ENCODE measurements at regions not wholly inside any gene's neighbourhood (a gene's known extent, or its start where the extent isn't known, plus 50 kb on each side); places are given as distances from the start of the nearest gene placed in this dataset.

DNA sequence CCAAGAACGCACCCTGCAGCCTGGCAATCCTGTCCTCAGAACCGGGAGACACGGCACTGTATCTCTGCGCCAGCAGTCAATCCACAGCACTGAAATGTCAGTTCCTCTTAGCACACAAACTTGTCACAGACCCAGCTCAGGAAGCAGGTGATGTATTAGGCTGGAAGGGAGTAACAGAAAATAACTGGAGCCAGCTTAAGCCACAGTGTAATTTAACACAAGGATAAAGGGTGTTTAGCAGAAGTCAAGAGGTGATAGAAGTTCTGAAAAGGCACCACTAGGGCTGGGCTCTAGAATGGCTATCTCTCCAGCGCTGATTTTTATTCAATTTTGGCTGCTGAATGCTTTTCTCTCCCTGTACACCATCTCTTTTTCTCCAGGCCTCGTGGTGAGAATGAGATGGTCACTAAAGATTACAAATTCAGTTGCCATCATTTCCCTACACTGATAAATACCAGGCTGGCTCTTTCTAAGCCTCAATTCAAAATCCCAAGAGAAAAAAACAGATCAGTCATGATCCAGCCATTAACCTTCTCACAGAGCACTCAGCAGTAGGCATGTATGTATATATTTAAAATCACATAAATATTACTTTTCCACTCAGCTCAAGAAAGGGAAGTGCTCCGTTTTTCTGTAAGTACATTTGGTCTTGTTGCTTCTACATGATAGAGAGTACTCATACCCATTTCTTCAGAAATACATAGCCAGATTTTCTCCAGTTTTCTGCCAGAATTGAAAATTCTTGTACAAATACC lies 102.7 kb upstream of the PRSS1 start:
- TF ChIP-seq, protein P1, sequence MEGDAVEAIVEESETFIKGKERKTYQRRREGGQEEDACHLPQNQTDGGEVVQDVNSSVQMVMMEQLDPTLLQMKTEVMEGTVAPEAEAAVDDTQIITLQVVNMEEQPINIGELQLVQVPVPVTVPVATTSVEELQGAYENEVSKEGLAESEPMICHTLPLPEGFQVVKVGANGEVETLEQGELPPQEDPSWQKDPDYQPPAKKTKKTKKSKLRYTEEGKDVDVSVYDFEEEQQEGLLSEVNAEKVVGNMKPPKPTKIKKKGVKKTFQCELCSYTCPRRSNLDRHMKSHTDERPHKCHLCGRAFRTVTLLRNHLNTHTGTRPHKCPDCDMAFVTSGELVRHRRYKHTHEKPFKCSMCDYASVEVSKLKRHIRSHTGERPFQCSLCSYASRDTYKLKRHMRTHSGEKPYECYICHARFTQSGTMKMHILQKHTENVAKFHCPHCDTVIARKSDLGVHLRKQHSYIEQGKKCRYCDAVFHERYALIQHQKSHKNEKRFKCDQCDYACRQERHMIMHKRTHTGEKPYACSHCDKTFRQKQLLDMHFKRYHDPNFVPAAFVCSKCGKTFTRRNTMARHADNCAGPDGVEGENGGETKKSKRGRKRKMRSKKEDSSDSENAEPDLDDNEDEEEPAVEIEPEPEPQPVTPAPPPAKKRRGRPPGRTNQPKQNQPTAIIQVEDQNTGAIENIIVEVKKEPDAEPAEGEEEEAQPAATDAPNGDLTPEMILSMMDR (conservative IDR thresholded peaks at IDR 0.05), result no peak
- TF ChIP-seq ZFX (IDR thresholded peaks at IDR 0.05), result no peak
